K562 (cell line): ENCODE measurements at regions not wholly inside any gene's neighbourhood (a gene's known extent, or its start where the extent isn't known, plus 50 kb on each side); places are given as distances from the start of the nearest gene placed in this dataset.

Experiments used
- ATAC-seq: fragments of 200-7000 bp; cut with Tn5 transposase; 3 replicates; pipeline ENCODE4 v1.9.1; 2020; ENCODE audit warnings: moderate library complexity
- BruUV-seq: library from RNA; stranded (reverse); fragments of 400-500 nt; replicated peaks from 2 replicates; lab custom pipeline; 2021; lab: Mats Ljungman, UMichigan
- CTCF ChIA-PET: fragments of 300-600 bp; formaldehyde crosslinking; extraction: SDS; loops from one replicate; lab custom pipeline; 2021; ENCODE audit warnings: low intra/inter-chr PET ratio; lab: Yijun Ruan, JAX
- POLR2A ChIA-PET: fragments of 300-600, 350-650 bp; sonication (Branson Sonifier 250); formaldehyde crosslinking; extraction: SDS; loops from one replicate; lab custom pipeline; 2021; ENCODE audit warnings: antibody characterized with exemption, inconsistent platforms; lab: Yijun Ruan, JAX
- DNase-seq, 4 experiments: peaks; one replicate each; pipeline versions ENCODE4 v3.0.0 to v3.0.0-alpha.2; 2011 to 2018; ENCODE audit warnings: low spot score in 3 of 4, mixed read lengths in 3 of 4; ENCODE audit errors: extremely low read depth in 1 of 4
- FAIRE-seq: peaks from 2 replicates; lab custom pipeline; 2011; peaks lifted over from hg19 to GRCh38; lab: Jason Lieb, UNC
- H2AFZ ChIP-seq: 2 replicates; pipeline ENCODE4 v1.6.0; 2011; ENCODE audit warnings: low read depth, low read length, control low read depth, inconsistent platforms
- H3K27ac ChIP-seq: fragments of 200-600 bp; 3 replicates; pipeline ENCODE4 v1.8.0; 2011; ENCODE audit warnings: low read depth, mild to moderate bottlenecking, control low read depth, inconsistent platforms, low read length, moderate library complexity, mixed read lengths; ENCODE audit errors: extremely low read depth
- H3K27me3 ChIP-seq, 2 experiments: fragments of 300-600 bp in 1 of 2; 2 replicates in 1 of 2; 3 replicates in 1 of 2; pipeline versions ENCODE4 v1.6.0 to v1.8.0; 2011; ENCODE audit warnings: inconsistent platforms in 2 of 2, low read length in 2 of 2, mild to moderate bottlenecking in 1 of 2, mixed read lengths in 1 of 2, moderate library complexity in 1 of 2; ENCODE audit not compliant: control insufficient read depth in 2 of 2, insufficient read depth in 2 of 2
- H3K36me3 ChIP-seq: fragments of 300-600 bp; 3 replicates; pipeline ENCODE4 v1.8.0; 2011; ENCODE audit warnings: mild to moderate bottlenecking, low read length, inconsistent platforms; ENCODE audit not compliant: control insufficient read depth, insufficient read depth
- H3K4me1 ChIP-seq, 2 experiments: fragments of 200-600 bp in 1 of 2; replicated peaks in 1 of 2; 2 replicates in 1 of 2; 3 replicates in 1 of 2; pipeline versions ENCODE4 v1.5.1 to v1.8.0; 2011; ENCODE audit warnings: inconsistent platforms in 2 of 2, low read length in 2 of 2, mild to moderate bottlenecking in 1 of 2, mixed read lengths in 1 of 2, moderate library complexity in 1 of 2; ENCODE audit not compliant: control insufficient read depth in 2 of 2, insufficient read depth in 2 of 2
- H3K4me2 ChIP-seq: 2 replicates; pipeline ENCODE4 v1.6.1; 2011; ENCODE audit warnings: low read length, control low read depth, inconsistent platforms, mixed read lengths; ENCODE audit not compliant: insufficient read depth
- H3K4me3 ChIP-seq: fragments of 200-600 bp; sonication (generic), shearing (Covaris generic); 2 replicates; pipeline ENCODE4 v1.5.1; 2016; ENCODE audit warnings: control low read depth, inconsistent platforms
- H3K79me2 ChIP-seq: fragments of 200-600 bp; 3 replicates; pipeline ENCODE4 v1.8.0; 2011; ENCODE audit warnings: low read length, inconsistent platforms; ENCODE audit not compliant: control insufficient read depth, insufficient read depth
- H3K9ac ChIP-seq, 2 experiments: 2 replicates each; pipeline versions ENCODE4 v1.6.0 to v1.6.1; 2011; ENCODE audit warnings: low read depth in 2 of 2, low read length in 2 of 2, control low read depth in 1 of 2, inconsistent platforms in 1 of 2, mild to moderate bottlenecking in 1 of 2, mixed read lengths in 1 of 2; ENCODE audit not compliant: insufficient read depth in 1 of 2
- H3K9me1 ChIP-seq: one replicate; pipeline ENCODE4 v1.6.0; 2011; ENCODE audit warnings: inconsistent platforms, mild to moderate bottlenecking, low read length, moderate library complexity; ENCODE audit not compliant: control insufficient read depth, insufficient read depth
- H3K9me3 ChIP-seq: replicated peaks from 2 replicates; pipeline ENCODE4 v1.5.1; 2011; ENCODE audit warnings: low read depth, low read length, inconsistent platforms; ENCODE audit not compliant: control insufficient read depth, insufficient read depth
- H4K20me1 ChIP-seq: replicated peaks from 2 replicates; pipeline ENCODE4 v1.6.1; 2011; ENCODE audit warnings: low read length, inconsistent platforms, mixed read lengths; ENCODE audit not compliant: control insufficient read depth, insufficient read depth
- CREB1 ChIP-seq, 2 experiments: sonication (generic) in 1 of 2; formaldehyde crosslinking in 1 of 2; IDR thresholded peaks; 2 replicates each; pipeline versions ENCODE4 v1.6.1 to v1.8.0; 2012 to 2022; ENCODE audit warnings: inconsistent platforms in 1 of 2, mild to moderate bottlenecking in 1 of 2, missing genetic modification reagents in 1 of 2, moderate library complexity in 1 of 2
- PTTG1 ChIP-seq: fragments of 450-650 bp; IDR thresholded peaks from 2 replicates; pipeline ENCODE4 v1.6.1; 2016; ENCODE audit warnings: low read depth, mild to moderate bottlenecking, missing genetic modification characterization, missing compliant biosample characterization
- SAFB ChIP-seq: fragments of 200-400 bp; formaldehyde crosslinking; IDR thresholded peaks from 2 replicates; pipeline ENCODE4 v1.6.1; 2017; ENCODE audit warnings: low read depth, low read length, borderline replicate concordance
- SNRNP70 ChIP-seq: fragments of 200-400 bp; formaldehyde crosslinking; optimal IDR thresholded peaks from 2 replicates; pipeline ENCODE3; 2017; ENCODE audit warnings: low read depth, low read length
- SREBF1 ChIP-seq: fragments of 150-350 bp; IDR thresholded peaks from 2 replicates; pipeline ENCODE4 v1.6.1; 2014; ENCODE audit warnings: antibody characterized with exemption, low read depth, low read length, borderline replicate concordance
- TAF1 ChIP-seq: IDR thresholded peaks from 2 replicates; pipeline ENCODE4 v1.6.1; 2011; ENCODE audit warnings: mild to moderate bottlenecking, low read length, moderate library complexity; ENCODE audit not compliant: insufficient read depth, control insufficient read depth, severe bottlenecking; ENCODE audit errors: extremely low read depth
- TGIF2 ChIP-seq: sonication (generic); formaldehyde crosslinking; IDR thresholded peaks from 2 replicates; pipeline ENCODE4 v1.8.1; 2022; ENCODE audit warnings: mild to moderate bottlenecking, missing genetic modification reagents, moderate library complexity
- ZNF551 ChIP-seq: fragments of 250-450 bp; sonication (Bioruptor Pico); IDR thresholded peaks from 2 replicates; pipeline ENCODE4 v1.5.0; 2021; ENCODE audit warnings: mild to moderate bottlenecking, moderate library complexity
- WGBS: fragments of 100-300 bp; shearing (Covaris generic); methylation state at CpG from one replicate; pipeline ENCODE4 v1.1.6; 2016; ENCODE audit warnings: low coverage, mixed read lengths; ENCODE audit not compliant: insufficient coverage; ENCODE audit errors: missing lambda C conversion rate; 5-methylcytosine and 5-hydroxymethylcytosine counted together
- in situ Hi-C: fragments of 300-500 bp; cut with MboI; formaldehyde crosslinking; loops from 4 replicates; pipeline ENCODE4 v1.15.0; 2018; ENCODE audit warnings: inconsistent platforms, mixed read lengths
- intact Hi-C: fragments of 100-400 bp; cut with micrococcal nuclease; formaldehyde crosslinking; loops from 2 replicates; pipeline ENCODE4 v1.14.2; 2022
- TF ChIP-seq, protein P1 (sequence below): sonication (generic); formaldehyde crosslinking; IDR thresholded peaks from 2 replicates; pipeline ENCODE4 v1.8.1; 2022; ENCODE audit warnings: missing genetic modification reagents
- TF ChIP-seq, protein P2 (sequence below): fragments of 450-650 bp; IDR thresholded peaks from 2 replicates; pipeline ENCODE4 v1.6.1; 2018; ENCODE audit warnings: mild to moderate bottlenecking, low read depth; ENCODE audit not compliant: partially characterized antibody
- TF ChIP-seq, protein P3 (sequence below): fragments of 450-650 bp; formaldehyde crosslinking; IDR thresholded peaks from 2 replicates; pipeline ENCODE4 v1.4.0; 2020; ENCODE audit warnings: mild to moderate bottlenecking, moderate library complexity

DNA sequence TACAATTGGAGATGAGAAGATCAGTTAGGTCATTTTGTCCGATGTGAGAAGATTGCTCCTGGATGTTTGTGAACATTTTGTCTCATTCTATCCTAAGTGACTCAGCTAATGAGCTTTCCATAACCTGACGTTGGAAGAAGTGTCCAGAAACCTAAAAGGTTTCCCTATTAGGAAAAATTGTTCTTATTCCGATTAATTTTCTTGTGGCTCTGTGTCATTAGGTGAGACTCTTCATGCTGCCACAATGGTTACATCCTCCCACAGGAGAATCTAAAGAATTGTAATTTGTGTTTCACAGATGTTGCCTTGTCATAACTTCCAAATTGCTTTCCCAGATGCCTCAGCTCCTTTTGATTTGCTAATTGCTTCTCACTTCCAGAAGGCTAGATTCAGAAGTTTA, 261.0 kb upstream of the APCDD1 start:
- H3K9ac ChIP-seq = no peak overlapping the region
- H3K9me1 ChIP-seq = no peaks in the 10 kb centered on the region
- H3K9me3 ChIP-seq = no peaks in the 10 kb centered on the region
- FAIRE-seq (no peak), DNase-seq (no peak), ATAC-seq (no peak)
- POLR2A ChIA-PET = interaction anchor here (0.6 to 0.7 kb wide), 2 partner anchors 137 to 229 kb away, joined by 3 read pairs; no protein-coding TSS in a partner anchor
- no peaks in the 10 kb centered on the region for H4K20me1 ChIP-seq
- no peak overlapping the region for H3K27ac ChIP-seq
- in situ Hi-C loops = no loop called here
- no peaks in the 10 kb centered on the region for H3K79me2 ChIP-seq
- H3K27me3 ChIP-seq = peaks cover 2 to 25% of the 10 kb centered on the region in 2 experiments; a peak in 1 of 5 replicates
- intact Hi-C loops = no loop called here
- H2AFZ ChIP-seq = no peak overlapping the region
- TF ChIP-seq, protein P1, sequence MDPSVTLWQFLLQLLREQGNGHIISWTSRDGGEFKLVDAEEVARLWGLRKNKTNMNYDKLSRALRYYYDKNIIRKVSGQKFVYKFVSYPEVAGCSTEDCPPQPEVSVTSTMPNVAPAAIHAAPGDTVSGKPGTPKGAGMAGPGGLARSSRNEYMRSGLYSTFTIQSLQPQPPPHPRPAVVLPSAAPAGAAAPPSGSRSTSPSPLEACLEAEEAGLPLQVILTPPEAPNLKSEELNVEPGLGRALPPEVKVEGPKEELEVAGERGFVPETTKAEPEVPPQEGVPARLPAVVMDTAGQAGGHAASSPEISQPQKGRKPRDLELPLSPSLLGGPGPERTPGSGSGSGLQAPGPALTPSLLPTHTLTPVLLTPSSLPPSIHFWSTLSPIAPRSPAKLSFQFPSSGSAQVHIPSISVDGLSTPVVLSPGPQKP = no peak
- TF ChIP-seq ZNF551 (CRISPR knock-in tag) (no peak), TAF1 (no peak), SREBF1 (no peak), SNRNP70 (no peak), CREB1 (IDR thresholded peaks at IDR 0.05) (no peak), CREB1 (CRISPR knock-in tag; IDR thresholded peaks at IDR 0.05) (no peak), TGIF2 (CRISPR knock-in tag) (no peak), PTTG1 (tag) (no peak), SAFB (no peak)
- TF ChIP-seq, protein P2, sequence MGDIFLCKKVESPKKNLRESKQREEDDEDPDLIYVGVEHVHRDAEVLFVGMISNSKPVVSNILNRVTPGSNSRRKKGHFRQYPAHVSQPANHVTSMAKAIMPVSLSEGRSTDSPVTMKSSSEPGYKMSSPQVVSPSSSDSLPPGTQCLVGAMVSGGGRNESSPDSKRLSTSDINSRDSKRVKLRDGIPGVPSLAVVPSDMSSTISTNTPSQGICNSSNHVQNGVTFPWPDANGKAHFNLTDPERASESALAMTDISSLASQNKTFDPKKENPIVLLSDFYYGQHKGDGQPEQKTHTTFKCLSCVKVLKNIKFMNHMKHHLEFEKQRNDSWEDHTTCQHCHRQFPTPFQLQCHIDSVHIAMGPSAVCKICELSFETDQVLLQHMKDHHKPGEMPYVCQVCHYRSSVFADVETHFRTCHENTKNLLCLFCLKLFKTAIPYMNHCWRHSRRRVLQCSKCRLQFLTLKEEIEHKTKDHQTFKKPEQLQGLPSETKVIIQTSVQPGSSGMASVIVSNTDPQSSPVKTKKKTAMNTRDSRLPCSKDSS = no peak
- TF ChIP-seq, protein P3, sequence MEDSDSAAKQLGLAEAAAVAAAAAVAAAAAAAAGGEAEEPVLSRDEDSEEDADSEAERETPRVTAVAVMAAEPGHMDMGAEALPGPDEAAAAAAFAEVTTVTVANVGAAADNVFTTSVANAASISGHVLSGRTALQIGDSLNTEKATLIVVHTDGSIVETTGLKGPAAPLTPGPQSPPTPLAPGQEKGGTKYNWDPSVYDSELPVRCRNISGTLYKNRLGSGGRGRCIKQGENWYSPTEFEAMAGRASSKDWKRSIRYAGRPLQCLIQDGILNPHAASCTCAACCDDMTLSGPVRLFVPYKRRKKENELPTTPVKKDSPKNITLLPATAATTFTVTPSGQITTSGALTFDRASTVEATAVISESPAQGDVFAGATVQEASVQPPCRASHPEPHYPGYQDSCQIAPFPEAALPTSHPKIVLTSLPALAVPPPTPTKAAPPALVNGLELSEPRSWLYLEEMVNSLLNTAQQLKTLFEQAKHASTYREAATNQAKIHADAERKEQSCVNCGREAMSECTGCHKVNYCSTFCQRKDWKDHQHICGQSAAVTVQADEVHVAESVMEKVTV (CRISPR knock-in tag) = no peak
- TF ChIP-seq, all 486 proteins: peak for 0
- H3K36me3 ChIP-seq = no peaks in the 10 kb centered on the region
- CTCF ChIA-PET = no interaction called here
- BruUV-seq = no TSS peak
- no peak overlapping the region for H3K4me3 ChIP-seq
- no peak overlapping the region for H3K4me2 ChIP-seq
- 3% methylated on average over 3 of the region's 3 CpGs for WGBS
- H3K4me1 ChIP-seq = no peaks in the 10 kb centered on the region
